ENCODE measurements at regions not wholly inside any gene's neighbourhood (a gene's known extent, or its start where the extent isn't known, plus 50 kb on each side); places are given as distances from the start of the nearest gene placed in this dataset.

- DNase-seq (ENCODE audit: low read depth): no peak
- H3K4me3 ChIP-seq (ENCODE audit: low read depth, low read length): no peak overlapping the region
- no peak for TF ChIP-seq CTCF (IDR thresholded peaks at IDR 0.05; ENCODE audit: control insufficient read depth, extremely low read depth, insufficient read depth)
Measured at GRCh38 chr12:118778077-118778476, 203.3 kb upstream of the SRRM4 start.

GRCh38 chr12:118780939-118781338, 200.4 kb upstream of the SRRM4 start:
- DNase-seq (ENCODE audit: low read depth): no peak
- TF ChIP-seq CTCF (IDR thresholded peaks at IDR 0.05; ENCODE audit: control insufficient read depth, extremely low read depth, insufficient read depth): no peak
- H3K4me3 ChIP-seq (ENCODE audit: low read depth, low read length): no peak overlapping the region

- no peak for TF ChIP-seq CTCF (IDR thresholded peaks at IDR 0.05; ENCODE audit: control insufficient read depth, extremely low read depth, insufficient read depth)
Measured at GRCh38 chr12:118781692-118782091, 199.6 kb upstream of the SRRM4 start.

GRCh38 chr12:118783703-118784102, 197.6 kb upstream of the SRRM4 start:
- no peak for DNase-seq (ENCODE audit: low read depth)
- TF ChIP-seq CTCF (IDR thresholded peaks at IDR 0.05; ENCODE audit: control insufficient read depth, extremely low read depth, insufficient read depth): no peak
- H3K4me3 ChIP-seq (ENCODE audit: low read depth, low read length): no peak overlapping the region

More at GRCh38 chr12:118781692-118782091, 199.6 kb upstream of the SRRM4 start:
- no peak for DNase-seq (ENCODE audit: low read depth)
- H3K4me3 ChIP-seq (ENCODE audit: low read depth, low read length): no peak overlapping the region

- no peak overlapping the region for H3K4me3 ChIP-seq (ENCODE audit: low read depth, low read length)
- TF ChIP-seq CTCF (IDR thresholded peaks at IDR 0.05; ENCODE audit: control insufficient read depth, extremely low read depth, insufficient read depth): no peak
- no peak for DNase-seq (ENCODE audit: low read depth)
Measured at GRCh38 chr12:118790578-118790977, 190.8 kb upstream of the SRRM4 start.

- H3K4me3 ChIP-seq (ENCODE audit: low read depth, low read length): no peak overlapping the region
- no peak for DNase-seq (ENCODE audit: low read depth)
- TF ChIP-seq CTCF (IDR thresholded peaks at IDR 0.05; ENCODE audit: control insufficient read depth, extremely low read depth, insufficient read depth): no peak
Measured at GRCh38 chr12:118813778-118814357, 167.5 kb upstream of the SRRM4 start.

GRCh38 chr12:118816296-118816695, 165.0 kb upstream of the SRRM4 start:
- no peak for DNase-seq (ENCODE audit: low read depth)
- TF ChIP-seq CTCF (IDR thresholded peaks at IDR 0.05; ENCODE audit: control insufficient read depth, extremely low read depth, insufficient read depth): no peak
- H3K4me3 ChIP-seq (ENCODE audit: low read depth, low read length): no peak overlapping the region
